H9 (cell line): ENCODE measurements at regions not wholly inside any gene's neighbourhood (a gene's known extent, or its start where the extent isn't known, plus 50 kb on each side); places are given as distances from the start of the nearest gene placed in this dataset.

ENCODE experiments used
- DNase-seq: peaks from one replicate; pipeline ENCODE4 v3.0.0-alpha.2; 2017
- H2AFZ ChIP-seq: one replicate; pipeline ENCODE4 v1.6.1; 2013; ENCODE audit warnings: mild to moderate bottlenecking, low read length, control low read depth, moderate library complexity
- H2AK5ac ChIP-seq: 2 replicates; pipeline ENCODE4 v1.6.1; 2013; ENCODE audit warnings: low read length, control low read depth, mixed read lengths; ENCODE audit not compliant: insufficient read length
- H2BK120ac ChIP-seq: one replicate; pipeline ENCODE4 v1.6.1; 2013; ENCODE audit warnings: low read depth, mild to moderate bottlenecking, low read length, control low read depth, inconsistent platforms; ENCODE audit not compliant: poor library complexity, severe bottlenecking
- H2BK12ac ChIP-seq: 2 replicates; pipeline ENCODE4 v1.6.1; 2013; ENCODE audit warnings: low read length, control low read depth, mixed read lengths, low read depth; ENCODE audit not compliant: insufficient read length
- H2BK15ac ChIP-seq: 2 replicates; pipeline ENCODE4 v1.6.1; 2013; ENCODE audit warnings: low read depth, low read length, control low read depth
- H2BK20ac ChIP-seq: one replicate; pipeline ENCODE4 v1.6.1; 2013; ENCODE audit warnings: low read depth, mild to moderate bottlenecking, low read length, control low read depth, inconsistent platforms; ENCODE audit not compliant: poor library complexity, severe bottlenecking
- H2BK5ac ChIP-seq: 2 replicates; pipeline ENCODE4 v1.6.1; 2013; ENCODE audit warnings: low read length, control low read depth, mixed read lengths; ENCODE audit not compliant: insufficient read length
- H3K14ac ChIP-seq: 2 replicates; pipeline ENCODE4 v1.6.1; 2013; ENCODE audit warnings: low read length, control low read depth; ENCODE audit not compliant: insufficient read depth
- H3K18ac ChIP-seq: 2 replicates; pipeline ENCODE4 v1.6.1; 2013; ENCODE audit warnings: low read depth, mild to moderate bottlenecking, mixed read lengths, low read length, control low read depth; ENCODE audit not compliant: insufficient read length
- H3K23ac ChIP-seq: 2 replicates; pipeline ENCODE4 v1.6.1; 2013; ENCODE audit warnings: low read length, control low read depth, mixed read lengths, low read depth; ENCODE audit not compliant: insufficient read length
- H3K23me2 ChIP-seq: 2 replicates; pipeline ENCODE4 v1.6.1; 2013; ENCODE audit warnings: low read depth, mild to moderate bottlenecking, mixed read lengths, low read length, control low read depth; ENCODE audit not compliant: insufficient read length, poor library complexity, severe bottlenecking
- H3K27ac ChIP-seq: 2 replicates; pipeline ENCODE4 v1.5.1; 2013; ENCODE audit warnings: low read length, control low read depth, mixed read lengths, low read depth; ENCODE audit not compliant: insufficient read length
- H3K27me3 ChIP-seq: 2 replicates; pipeline ENCODE4 v1.6.1; 2013; ENCODE audit warnings: low read length, control low read depth, inconsistent platforms; ENCODE audit not compliant: insufficient read depth
- H3K4ac ChIP-seq: 2 replicates; pipeline ENCODE4 v1.6.1; 2013; ENCODE audit warnings: low read depth, mild to moderate bottlenecking, control low read depth, inconsistent platforms, low read length, moderate library complexity
- H3K4me1 ChIP-seq: 2 replicates; pipeline ENCODE4 v1.6.1; 2013; ENCODE audit warnings: low read length, control low read depth, inconsistent platforms; ENCODE audit not compliant: insufficient read depth
- H3K4me2 ChIP-seq: 2 replicates; pipeline ENCODE4 v1.6.1; 2013; ENCODE audit warnings: low read length, control low read depth, mixed read lengths; ENCODE audit not compliant: insufficient read length, insufficient read depth
- H3K56ac ChIP-seq: 2 replicates; pipeline ENCODE4 v1.6.1; 2013; ENCODE audit warnings: low read depth, mild to moderate bottlenecking, mixed read lengths, low read length, control low read depth; ENCODE audit not compliant: insufficient read length
- H3K79me1 ChIP-seq: 2 replicates; pipeline ENCODE4 v1.6.1; 2013; ENCODE audit warnings: low read depth, mild to moderate bottlenecking, moderate library complexity, low read length, control low read depth, inconsistent platforms; ENCODE audit not compliant: insufficient read depth, poor library complexity, severe bottlenecking
- H3K79me2 ChIP-seq: 2 replicates; pipeline ENCODE4 v1.6.1; 2013; ENCODE audit warnings: low read length, control low read depth, inconsistent platforms; ENCODE audit not compliant: insufficient read depth
- H3K9ac ChIP-seq: 2 replicates; pipeline ENCODE4 v1.6.1; 2013; ENCODE audit warnings: low read length, control low read depth, mixed read lengths; ENCODE audit not compliant: insufficient read length; ENCODE audit errors: extremely low read depth
- H3K9me3 ChIP-seq: one replicate; pipeline ENCODE4 v1.6.1; 2013; ENCODE audit warnings: low read depth, low read length, inconsistent platforms; ENCODE audit not compliant: control insufficient read depth
- H3T11ph ChIP-seq: one replicate; pipeline ENCODE4 v1.6.1; 2013; ENCODE audit warnings: mild to moderate bottlenecking, low read length, control low read depth, inconsistent platforms
- H4K20me1 ChIP-seq: one replicate; pipeline ENCODE4 v1.6.1; 2013; ENCODE audit not compliant: control insufficient read depth, insufficient read length, insufficient read depth
- H4K5ac ChIP-seq: 2 replicates; pipeline ENCODE4 v1.6.1; 2013; ENCODE audit warnings: low read depth, mild to moderate bottlenecking, mixed read lengths, low read length, control low read depth; ENCODE audit not compliant: insufficient read length
- H4K8ac ChIP-seq: replicated peaks from 2 replicates; pipeline ENCODE4 v1.6.1; 2013; ENCODE audit warnings: low read length, control low read depth, mixed read lengths, low read depth; ENCODE audit not compliant: insufficient read length
- H4K91ac ChIP-seq: 2 replicates; pipeline ENCODE4 v1.6.1; 2013; ENCODE audit warnings: low read depth, mild to moderate bottlenecking, moderate library complexity, mixed read lengths, low read length, control low read depth; ENCODE audit not compliant: insufficient read length
- H3K27ac Mint-ChIP-seq, 3 experiments: 2 replicates in 2 of 3; 3 replicates in 1 of 3; pipeline ENCODE4 v1.8.0; 2020 to 2021; ENCODE audit warnings: mixed read lengths in 3 of 3, mild to moderate bottlenecking in 1 of 3, moderate library complexity in 1 of 3
- H3K27me3 Mint-ChIP-seq: 2 replicates; pipeline ENCODE4 v1.8.0; 2021; ENCODE audit warnings: low read depth, mild to moderate bottlenecking, moderate library complexity, mixed read lengths
- H3K36me3 Mint-ChIP-seq, 3 experiments: 2 replicates in 2 of 3; 3 replicates in 1 of 3; pipeline ENCODE4 v1.8.0; 2020 to 2021; ENCODE audit warnings: low read depth in 3 of 3, mixed read lengths in 3 of 3; ENCODE audit not compliant: insufficient read depth in 1 of 3
- H3K4me1 Mint-ChIP-seq, 2 experiments: 2 replicates each; pipeline ENCODE4 v1.8.0; 2020; ENCODE audit warnings: mixed read lengths in 2 of 2
- H3K4me3 Mint-ChIP-seq, 2 experiments: 2 replicates in 1 of 2; 3 replicates in 1 of 2; pipeline ENCODE4 v1.8.0; 2020 to 2021; ENCODE audit warnings: mild to moderate bottlenecking in 2 of 2, mixed read lengths in 2 of 2, moderate library complexity in 1 of 2
- H3K9me3 Mint-ChIP-seq, 2 experiments: 2 replicates in 1 of 2; 3 replicates in 1 of 2; pipeline ENCODE4 v1.8.0; 2020; ENCODE audit warnings: mild to moderate bottlenecking in 2 of 2, mixed read lengths in 2 of 2, moderate library complexity in 1 of 2
- WGBS: extraction: QIAGEN DNeasy Blood & Tissue Kit; methylation state at CpG from one replicate; pipeline ENCODE4 v1.1.7; 2013; ENCODE audit warnings: missing lambda C conversion rate, low lambda C conversion rate, mixed read lengths; ENCODE audit not compliant: insufficient read length; ENCODE audit errors: extremely low coverage; 5-methylcytosine and 5-hydroxymethylcytosine counted together
- TF ChIP-seq, protein P1 (sequence below): fragments of 200-600 bp; sonication (generic); conservative IDR thresholded peaks from 3 replicates; pipeline ENCODE4 v1.8.0; 2021; ENCODE audit warnings: antibody characterized with exemption, mild to moderate bottlenecking

- Mint-ChIP-seq H3K4me1 (no peaks in the 10 kb centered on the region), H3K27me3 (no peaks in the 10 kb centered on the region), H3K27ac (no peak overlapping the region), H3K4me3 (no peak overlapping the region), H3K36me3 (peaks cover 0 to 12% (median 0%) of the 10 kb centered on the region in 3 experiments; a peak in 4 of 7 replicates), H3K9me3 (peaks cover 0 to 7% of the 10 kb centered on the region in 2 experiments; a peak in 4 of 5 replicates)
- no peak overlapping the region for H4K8ac ChIP-seq
- no peak overlapping the region for H2BK15ac ChIP-seq
- no peak overlapping the region for H3K23ac ChIP-seq
- WGBS: no CpG with 5 or more reads among the region's 1 CpG
- no peak overlapping the region for H3T11ph ChIP-seq
- H3K9me3 ChIP-seq: no peaks in the 10 kb centered on the region
- H3K27ac ChIP-seq: no peak overlapping the region
- no peak overlapping the region for H2BK20ac ChIP-seq
- H3K79me2 ChIP-seq: no peaks in the 10 kb centered on the region
- no peak for DNase-seq
- H3K79me1 ChIP-seq: no peaks in the 10 kb centered on the region
- H3K18ac ChIP-seq: no peak overlapping the region
- no peaks in the 10 kb centered on the region for H3K23me2 ChIP-seq
- H3K9ac ChIP-seq: no peak overlapping the region
- no peaks in the 10 kb centered on the region for H4K20me1 ChIP-seq
- no peak overlapping the region for H3K4me2 ChIP-seq
- H2BK5ac ChIP-seq: no peak overlapping the region
- H2BK120ac ChIP-seq: no peak overlapping the region
- H4K5ac ChIP-seq: no peak overlapping the region
- no peak overlapping the region for H3K14ac ChIP-seq
- H3K4me1 ChIP-seq: no peaks in the 10 kb centered on the region
- H2BK12ac ChIP-seq: no peak overlapping the region
- no peak overlapping the region for H3K56ac ChIP-seq
- H2AFZ ChIP-seq: no peak overlapping the region
- no peak overlapping the region for H4K91ac ChIP-seq
- H3K27me3 ChIP-seq: no peaks in the 10 kb centered on the region
- H2AK5ac ChIP-seq: no peak overlapping the region
- H3K4ac ChIP-seq: no peak overlapping the region
- TF ChIP-seq, protein P1, sequence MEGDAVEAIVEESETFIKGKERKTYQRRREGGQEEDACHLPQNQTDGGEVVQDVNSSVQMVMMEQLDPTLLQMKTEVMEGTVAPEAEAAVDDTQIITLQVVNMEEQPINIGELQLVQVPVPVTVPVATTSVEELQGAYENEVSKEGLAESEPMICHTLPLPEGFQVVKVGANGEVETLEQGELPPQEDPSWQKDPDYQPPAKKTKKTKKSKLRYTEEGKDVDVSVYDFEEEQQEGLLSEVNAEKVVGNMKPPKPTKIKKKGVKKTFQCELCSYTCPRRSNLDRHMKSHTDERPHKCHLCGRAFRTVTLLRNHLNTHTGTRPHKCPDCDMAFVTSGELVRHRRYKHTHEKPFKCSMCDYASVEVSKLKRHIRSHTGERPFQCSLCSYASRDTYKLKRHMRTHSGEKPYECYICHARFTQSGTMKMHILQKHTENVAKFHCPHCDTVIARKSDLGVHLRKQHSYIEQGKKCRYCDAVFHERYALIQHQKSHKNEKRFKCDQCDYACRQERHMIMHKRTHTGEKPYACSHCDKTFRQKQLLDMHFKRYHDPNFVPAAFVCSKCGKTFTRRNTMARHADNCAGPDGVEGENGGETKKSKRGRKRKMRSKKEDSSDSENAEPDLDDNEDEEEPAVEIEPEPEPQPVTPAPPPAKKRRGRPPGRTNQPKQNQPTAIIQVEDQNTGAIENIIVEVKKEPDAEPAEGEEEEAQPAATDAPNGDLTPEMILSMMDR: no peak
Observed at GRCh38 chr4:126986005-126986404, 646.8 kb upstream of the INTU start.
